ENCODE measurements at regions not wholly inside any gene's neighbourhood (a gene's known extent, or its start where the extent isn't known, plus 50 kb on each side); places are given as distances from the start of the nearest gene placed in this dataset.

GRCh38 chr6:166244353-166245045 lies 63.7 kb downstream of the PRR18 start:
- peak in 1 of 3 donors; percentile 37 for DNase-seq
- CTCF ChIA-PET: interaction anchor here (1.7 kb wide), 1 partner anchor 9 kb away, joined by 6 read pairs; no protein-coding TSS in a partner anchor
- Histone ChIP-seq H3K27me3 (replicated peaks in 2 of 5; ENCODE audit: control insufficient read depth in 4 of 5, insufficient read depth in 5 of 5, low read length in 4 of 5) (no peaks in the 10 kb centered on the region), H3K4me1 (ENCODE audit: control extremely low read depth in 1 of 4, control insufficient read depth in 4 of 4, insufficient read depth in 4 of 4, low read length in 3 of 4) (peaks cover 3 to 14% (median 10%) of the 10 kb centered on the region in 4 experiments), H3K4me3 (ENCODE audit: control insufficient read depth in 1 of 7, extremely low read depth in 1 of 7, insufficient read depth in 4 of 7, low read depth in 2 of 7, low read length in 6 of 7) (peak overlapping the region in 4 of 7 experiments; percentile 16 to 62 (median 32)), H3K9me3 (ENCODE audit: control extremely low read depth in 1 of 5, control insufficient read depth in 4 of 5, insufficient read depth in 2 of 5, low read depth in 1 of 5, low read length in 4 of 5) (no peaks in the 10 kb centered on the region), H3K27ac (ENCODE audit: insufficient read depth in 1 of 2, low read depth in 1 of 2, low read length in 2 of 2, poor library complexity in 1 of 2, severe bottlenecking in 2 of 2) (no peak overlapping the region), H3K36me3 (ENCODE audit: control insufficient read depth in 4 of 4, insufficient read depth in 4 of 4, low read length in 3 of 4) (no peaks in the 10 kb centered on the region)
- POLR2A ChIA-PET: interaction anchor here (1.2 kb wide), 1 partner anchor 9 kb away, joined by 5 read pairs; no protein-coding TSS in a partner anchor
- 30% methylated on average over 8 of the region's 11 CpGs for WGBS (ENCODE audit: insufficient coverage)

GRCh38 chr6:166242888-166243287 lies 65.3 kb downstream of the PRR18 start:
- ChIA-PET POLR2A (no interaction called here), CTCF (interaction anchor here (1.5 to 1.6 kb wide), 2 partner anchors 10 to 11 kb away, joined by 3 read pairs; no protein-coding TSS in a partner anchor)
- peaks cover 3 to 14% (median 10%) of the 10 kb centered on the region in 4 experiments for H3K4me1 ChIP-seq (ENCODE audit: control extremely low read depth in 1 of 4, control insufficient read depth in 4 of 4, insufficient read depth in 4 of 4, low read length in 3 of 4)
- no peak overlapping the region for H3K4me3 ChIP-seq (ENCODE audit: control insufficient read depth in 1 of 7, extremely low read depth in 1 of 7, insufficient read depth in 4 of 7, low read depth in 2 of 7, low read length in 6 of 7)
- no peak overlapping the region for H3K27ac ChIP-seq (ENCODE audit: insufficient read depth in 1 of 2, low read depth in 1 of 2, low read length in 2 of 2, poor library complexity in 1 of 2, severe bottlenecking in 2 of 2)
- H3K36me3 ChIP-seq (ENCODE audit: control insufficient read depth in 4 of 4, insufficient read depth in 4 of 4, low read length in 3 of 4): no peaks in the 10 kb centered on the region
- 100% methylated on average over 2 of the region's 4 CpGs for WGBS (ENCODE audit: insufficient coverage)
- H3K9me3 ChIP-seq (ENCODE audit: control extremely low read depth in 1 of 5, control insufficient read depth in 4 of 5, insufficient read depth in 2 of 5, low read depth in 1 of 5, low read length in 4 of 5): no peaks in the 10 kb centered on the region
- no peaks in the 10 kb centered on the region for H3K27me3 ChIP-seq (replicated peaks in 2 of 5; ENCODE audit: control insufficient read depth in 4 of 5, insufficient read depth in 5 of 5, low read length in 4 of 5)
- DNase-seq: no peak

- Histone ChIP-seq H3K9me3 (ENCODE audit: control extremely low read depth in 1 of 5, control insufficient read depth in 4 of 5, insufficient read depth in 2 of 5, low read depth in 1 of 5, low read length in 4 of 5) (no peaks in the 10 kb centered on the region), H3K27me3 (replicated peaks in 2 of 5; ENCODE audit: control insufficient read depth in 4 of 5, insufficient read depth in 5 of 5, low read length in 4 of 5) (no peaks in the 10 kb centered on the region), H3K36me3 (ENCODE audit: control insufficient read depth in 4 of 4, insufficient read depth in 4 of 4, low read length in 3 of 4) (no peaks in the 10 kb centered on the region), H3K4me1 (ENCODE audit: control extremely low read depth in 1 of 4, control insufficient read depth in 4 of 4, insufficient read depth in 4 of 4, low read length in 3 of 4) (peaks cover 3 to 16% (median 10%) of the 10 kb centered on the region in 4 experiments), H3K4me3 (ENCODE audit: control insufficient read depth in 1 of 7, extremely low read depth in 1 of 7, insufficient read depth in 4 of 7, low read depth in 2 of 7, low read length in 6 of 7) (no peak overlapping the region), H3K27ac (ENCODE audit: insufficient read depth in 1 of 2, low read depth in 1 of 2, low read length in 2 of 2, poor library complexity in 1 of 2, severe bottlenecking in 2 of 2) (no peak overlapping the region)
- CTCF ChIA-PET: interaction anchor here (1.5 to 1.6 kb wide), 2 partner anchors 9 to 12 kb away, joined by 3 read pairs; no protein-coding TSS in a partner anchor
- 78% methylated on average over 4 of the region's 6 CpGs for WGBS (ENCODE audit: insufficient coverage)
- DNase-seq: no peak
- POLR2A ChIA-PET: no interaction called here
These were observed 66.2 kb downstream of the PRR18 start for GRCh38 chr6:166241974-166242373.

- CTCF ChIA-PET: interaction anchor here (0.9 kb wide), 1 partner anchor 40 kb away, joined by 3 read pairs; no protein-coding TSS in a partner anchor
- no peak for DNase-seq
- 89% methylated on average over 8 of the region's 11 CpGs for WGBS (ENCODE audit: insufficient coverage)
- POLR2A ChIA-PET: no interaction called here
- Histone ChIP-seq H3K4me1 (ENCODE audit: control extremely low read depth in 1 of 4, control insufficient read depth in 4 of 4, insufficient read depth in 4 of 4, low read length in 3 of 4) (peaks cover 3 to 23% (median 14%) of the 10 kb centered on the region in 4 experiments), H3K36me3 (ENCODE audit: control insufficient read depth in 4 of 4, insufficient read depth in 4 of 4, low read length in 3 of 4) (no peaks in the 10 kb centered on the region), H3K9me3 (ENCODE audit: control extremely low read depth in 1 of 5, control insufficient read depth in 4 of 5, insufficient read depth in 2 of 5, low read depth in 1 of 5, low read length in 4 of 5) (no peaks in the 10 kb centered on the region), H3K27ac (ENCODE audit: insufficient read depth in 1 of 2, low read depth in 1 of 2, low read length in 2 of 2, poor library complexity in 1 of 2, severe bottlenecking in 2 of 2) (no peak overlapping the region), H3K4me3 (ENCODE audit: control insufficient read depth in 1 of 7, extremely low read depth in 1 of 7, insufficient read depth in 4 of 7, low read depth in 2 of 7, low read length in 6 of 7) (no peak overlapping the region), H3K27me3 (replicated peaks in 2 of 5; ENCODE audit: control insufficient read depth in 4 of 5, insufficient read depth in 5 of 5, low read length in 4 of 5) (no peaks in the 10 kb centered on the region)
These were observed 67.3 kb downstream of the PRR18 start for GRCh38 chr6:166240889-166241288.

- no peak for DNase-seq
- WGBS (ENCODE audit: insufficient coverage): 94% methylated on average over 4 of the region's 5 CpGs
- no peak overlapping the region for H3K4me3 ChIP-seq (ENCODE audit: control insufficient read depth in 1 of 7, extremely low read depth in 1 of 7, insufficient read depth in 4 of 7, low read depth in 2 of 7, low read length in 6 of 7)
- no peak overlapping the region for H3K27ac ChIP-seq (ENCODE audit: insufficient read depth in 1 of 2, low read depth in 1 of 2, low read length in 2 of 2, poor library complexity in 1 of 2, severe bottlenecking in 2 of 2)
- peaks cover 0 to 17% (median 7%) of the 10 kb centered on the region in 4 experiments for H3K4me1 ChIP-seq (ENCODE audit: control extremely low read depth in 1 of 4, control insufficient read depth in 4 of 4, insufficient read depth in 4 of 4, low read length in 3 of 4)
- H3K36me3 ChIP-seq (ENCODE audit: control insufficient read depth in 4 of 4, insufficient read depth in 4 of 4, low read length in 3 of 4): no peaks in the 10 kb centered on the region
- no peaks in the 10 kb centered on the region for H3K27me3 ChIP-seq (replicated peaks in 2 of 5; ENCODE audit: control insufficient read depth in 4 of 5, insufficient read depth in 5 of 5, low read length in 4 of 5)
- H3K9me3 ChIP-seq (ENCODE audit: control extremely low read depth in 1 of 5, control insufficient read depth in 4 of 5, insufficient read depth in 2 of 5, low read depth in 1 of 5, low read length in 4 of 5): no peaks in the 10 kb centered on the region
- ChIA-PET CTCF (interaction anchor here (1.4 to 1.6 kb wide), 2 partner anchors 15 to 21 kb away, joined by 4 read pairs; no protein-coding TSS in a partner anchor), POLR2A (no interaction called here)
These were observed 70.0 kb upstream of the TBXT start for GRCh38 chr6:166237617-166238016.

- 52% methylated on average over 13 of the region's 13 CpGs for WGBS (ENCODE audit: insufficient coverage)
- Histone ChIP-seq H3K4me1 (ENCODE audit: control extremely low read depth in 1 of 4, control insufficient read depth in 4 of 4, insufficient read depth in 4 of 4, low read length in 3 of 4) (peaks cover 0 to 17% (median 7%) of the 10 kb centered on the region in 4 experiments), H3K27me3 (replicated peaks in 2 of 5; ENCODE audit: control insufficient read depth in 4 of 5, insufficient read depth in 5 of 5, low read length in 4 of 5) (no peaks in the 10 kb centered on the region), H3K36me3 (ENCODE audit: control insufficient read depth in 4 of 4, insufficient read depth in 4 of 4, low read length in 3 of 4) (no peaks in the 10 kb centered on the region), H3K4me3 (ENCODE audit: control insufficient read depth in 1 of 7, extremely low read depth in 1 of 7, insufficient read depth in 4 of 7, low read depth in 2 of 7, low read length in 6 of 7) (peak overlapping the region in 1 of 7 experiments; percentile 4), H3K27ac (ENCODE audit: insufficient read depth in 1 of 2, low read depth in 1 of 2, low read length in 2 of 2, poor library complexity in 1 of 2, severe bottlenecking in 2 of 2) (no peak overlapping the region), H3K9me3 (ENCODE audit: control extremely low read depth in 1 of 5, control insufficient read depth in 4 of 5, insufficient read depth in 2 of 5, low read depth in 1 of 5, low read length in 4 of 5) (no peaks in the 10 kb centered on the region)
- DNase-seq: peak in 2 of 3 donors; percentile 40 to 58
- CTCF ChIA-PET: interaction anchor here (1.6 kb wide), 2 partner anchors 10 to 22 kb away, joined by 4 to 5 read pairs; no protein-coding TSS in a partner anchor
- POLR2A ChIA-PET: no interaction called here
These were observed 68.9 kb upstream of the TBXT start for GRCh38 chr6:166236596-166236995.

- CTCF ChIA-PET: interaction anchor here (0.7 to 1.8 kb wide), 13 partner anchors 9 to 1464 kb away, joined by 3 to 6 read pairs (median 3); no protein-coding TSS in a partner anchor
- no peak overlapping the region for H3K4me3 ChIP-seq (ENCODE audit: control insufficient read depth in 1 of 7, extremely low read depth in 1 of 7, insufficient read depth in 4 of 7, low read depth in 2 of 7, low read length in 6 of 7)
- no peaks in the 10 kb centered on the region for H3K9me3 ChIP-seq (ENCODE audit: control extremely low read depth in 1 of 5, control insufficient read depth in 4 of 5, insufficient read depth in 2 of 5, low read depth in 1 of 5, low read length in 4 of 5)
- 89% methylated on average over 9 of the region's 17 CpGs for WGBS (ENCODE audit: insufficient coverage)
- POLR2A ChIA-PET: no interaction called here
- no peaks in the 10 kb centered on the region for H3K27me3 ChIP-seq (replicated peaks in 2 of 5; ENCODE audit: control insufficient read depth in 4 of 5, insufficient read depth in 5 of 5, low read length in 4 of 5)
- H3K4me1 ChIP-seq (ENCODE audit: control extremely low read depth in 1 of 4, control insufficient read depth in 4 of 4, insufficient read depth in 4 of 4, low read length in 3 of 4): peaks cover 0 to 17% (median 7%) of the 10 kb centered on the region in 4 experiments
- DNase-seq: no peak
- H3K36me3 ChIP-seq (ENCODE audit: control insufficient read depth in 4 of 4, insufficient read depth in 4 of 4, low read length in 3 of 4): no peaks in the 10 kb centered on the region
- no peak overlapping the region for H3K27ac ChIP-seq (ENCODE audit: insufficient read depth in 1 of 2, low read depth in 1 of 2, low read length in 2 of 2, poor library complexity in 1 of 2, severe bottlenecking in 2 of 2)
These were observed 68.1 kb upstream of the TBXT start for GRCh38 chr6:166235666-166236292.
